Caco-2 (cell line): ENCODE measurements at regions not wholly inside any gene's neighbourhood (a gene's known extent, or its start where the extent isn't known, plus 50 kb on each side); places are given as distances from the start of the nearest gene placed in this dataset.

Experiments used
- BruUV-seq: library from RNA; stranded (reverse); fragments of 400-500 nt; replicated peaks from 2 replicates; lab custom pipeline; 2021; lab: Mats Ljungman, UMichigan
- CTCF ChIA-PET: fragments of 300-600 bp; sonication (Branson Sonifier 250); formaldehyde crosslinking; loops from one replicate; lab custom pipeline; 2022; ENCODE audit warnings: antibody characterized with exemption; lab: Charles Lee
- POLR2A ChIA-PET: fragments of 300-600 bp; sonication (Branson Sonifier 250); formaldehyde crosslinking; loops from one replicate; lab custom pipeline; 2022; ENCODE audit warnings: antibody characterized with exemption; lab: Charles Lee
- DNase-seq, 2 experiments: peaks; one replicate each; pipeline versions ENCODE4 v3.0.0 to v3.0.0-alpha.2; 2020 to 2022
- H3K27me3 ChIP-seq: replicated peaks from 2 replicates; pipeline ENCODE4 v1.6.0; 2011; ENCODE audit warnings: low read length; ENCODE audit not compliant: control insufficient read depth, insufficient read depth
- H3K36me3 ChIP-seq: 2 replicates; pipeline ENCODE4 v1.5.1; 2011; ENCODE audit warnings: low read length; ENCODE audit not compliant: control insufficient read depth, insufficient read depth
- H3K4me1 ChIP-seq: fragments of 250-450 bp; sonication (Bioruptor Pico); 2 replicates; pipeline ENCODE4 v1.5.1; 2020; ENCODE audit warnings: mild to moderate bottlenecking
- H3K4me3 ChIP-seq: 2 replicates; pipeline ENCODE4 v1.5.1; 2011; ENCODE audit warnings: low read depth, mild to moderate bottlenecking, control low read depth, low read length
- H3K9me3 ChIP-seq: fragments of 250-450 bp; sonication (Bioruptor Pico); 2 replicates; pipeline ENCODE4 v1.5.1; 2020; ENCODE audit warnings: mild to moderate bottlenecking, moderate library complexity
- H3K27ac Mint-ChIP-seq: one replicate; pipeline ENCODE4 v1.8.0; 2022; ENCODE audit warnings: mixed read lengths; ENCODE audit not compliant: unreplicated experiment
- H3K27me3 Mint-ChIP-seq: one replicate; pipeline ENCODE4 v1.8.0; 2022; ENCODE audit warnings: mixed read lengths; ENCODE audit not compliant: insufficient read depth, unreplicated experiment
- H3K36me3 Mint-ChIP-seq: one replicate; pipeline ENCODE4 v1.8.0; 2022; ENCODE audit warnings: mild to moderate bottlenecking, mixed read lengths; ENCODE audit not compliant: insufficient read depth, unreplicated experiment
- H3K4me1 Mint-ChIP-seq: one replicate; pipeline ENCODE4 v1.8.0; 2022; ENCODE audit warnings: low read depth, mixed read lengths; ENCODE audit not compliant: unreplicated experiment
- H3K4me3 Mint-ChIP-seq: one replicate; pipeline ENCODE4 v1.8.0; 2022; ENCODE audit warnings: mild to moderate bottlenecking, moderate library complexity, mixed read lengths; ENCODE audit not compliant: unreplicated experiment
- H3K9me3 Mint-ChIP-seq: one replicate; pipeline ENCODE4 v1.8.0; 2022; ENCODE audit warnings: mixed read lengths; ENCODE audit not compliant: unreplicated experiment
- CTCF ChIP-seq, 2 experiments: fragments of 200-600 bp in 1 of 2; IDR thresholded peaks; 1 replicate in 1 of 2; 2 replicates in 1 of 2; pipeline versions ENCODE4 v1.5.1 to v1.8.0; 2011 to 2022; ENCODE audit warnings: antibody characterized with exemption in 1 of 2, control low read depth in 1 of 2, inconsistent platforms in 1 of 2, low read depth in 1 of 2, low read length in 1 of 2, mild to moderate bottlenecking in 1 of 2, moderate library complexity in 1 of 2; ENCODE audit not compliant: insufficient read depth in 1 of 2, severe bottlenecking in 1 of 2, unreplicated experiment in 1 of 2
- intact Hi-C: fragments of 100-400 bp; cut with micrococcal nuclease; formaldehyde crosslinking; loops from one replicate; pipeline ENCODE4 v1.10.0; 2022; ENCODE audit not compliant: unreplicated experiment

GRCh38 chr15:94815914-94816313 is 584.6 kb downstream of the MCTP2 start:
- no peaks in the 10 kb centered on the region for H3K27me3 ChIP-seq
- Mint-ChIP-seq H3K27ac (no peak overlapping the region), H3K27me3 (no peaks in the 10 kb centered on the region), H3K36me3 (no peaks in the 10 kb centered on the region), H3K4me3 (no peak overlapping the region), H3K9me3 (no peaks in the 10 kb centered on the region), H3K4me1 (no peaks in the 10 kb centered on the region)
- no TSS peak for BruUV-seq
- H3K9me3 ChIP-seq, result no peaks in the 10 kb centered on the region
- DNase-seq, result no peak
- no peaks in the 10 kb centered on the region for H3K36me3 ChIP-seq
- no peaks in the 10 kb centered on the region for H3K4me1 ChIP-seq
- no peak overlapping the region for H3K4me3 ChIP-seq
- intact Hi-C loops, result no loop called here
- ChIA-PET CTCF (no interaction called here), POLR2A (no interaction called here)
- no peak for TF ChIP-seq CTCF (IDR thresholded peaks at IDR 0.05; ENCODE audit: insufficient read depth in 1 of 2, low read depth in 1 of 2, low read length in 1 of 2, severe bottlenecking in 1 of 2, unreplicated experiment in 1 of 2)

GRCh38 chr15:94829887-94830884 is 598.8 kb downstream of the MCTP2 start:
- no TSS peak for BruUV-seq
- H3K4me3 Mint-ChIP-seq, result no peak overlapping the region
- H3K4me1 Mint-ChIP-seq, result peaks cover 18% of the 10 kb centered on the region
- H3K27me3 Mint-ChIP-seq, result no peaks in the 10 kb centered on the region
- Histone ChIP-seq H3K27me3 (no peaks in the 10 kb centered on the region), H3K4me1 (peaks cover 27% of the 10 kb centered on the region), H3K9me3 (peaks cover 11% of the 10 kb centered on the region), H3K4me3 (no peak overlapping the region), H3K36me3 (no peaks in the 10 kb centered on the region)
- H3K9me3 Mint-ChIP-seq, result peaks cover 19% of the 10 kb centered on the region
- no peak overlapping the region for H3K27ac Mint-ChIP-seq
- TF ChIP-seq CTCF (IDR thresholded peaks at IDR 0.05; ENCODE audit: insufficient read depth in 1 of 2, low read depth in 1 of 2, low read length in 1 of 2, severe bottlenecking in 1 of 2, unreplicated experiment in 1 of 2), result no peak
- DNase-seq, result no peak
- ChIA-PET CTCF (no interaction called here), POLR2A (no interaction called here)
- H3K36me3 Mint-ChIP-seq, result no peaks in the 10 kb centered on the region
- intact Hi-C loops, result no loop called here

GRCh38 chr15:94834000-94834399 is 602.6 kb downstream of the MCTP2 start:
- POLR2A ChIA-PET, result interaction anchor here (0.6 kb wide), 1 partner anchor 257 kb away, joined by 4 read pairs; no protein-coding TSS in a partner anchor
- H3K4me1 Mint-ChIP-seq, result peaks cover 18% of the 10 kb centered on the region
- Histone ChIP-seq H3K4me1 (peaks cover 35% of the 10 kb centered on the region), H3K4me3 (no peak overlapping the region), H3K27me3 (no peaks in the 10 kb centered on the region), H3K9me3 (peaks cover 18% of the 10 kb centered on the region), H3K36me3 (no peaks in the 10 kb centered on the region)
- H3K27me3 Mint-ChIP-seq, result no peaks in the 10 kb centered on the region
- H3K27ac Mint-ChIP-seq, result peak overlapping the region; percentile 82
- intact Hi-C loops, result loop anchor here (1.0 kb wide), 2 partner anchors 11 to 24 kb away; no protein-coding TSS in a partner anchor
- DNase-seq, result no peak
- TF ChIP-seq CTCF (IDR thresholded peaks at IDR 0.05; ENCODE audit: insufficient read depth in 1 of 2, low read depth in 1 of 2, low read length in 1 of 2, severe bottlenecking in 1 of 2, unreplicated experiment in 1 of 2), result no peak
- peaks cover 19% of the 10 kb centered on the region for H3K9me3 Mint-ChIP-seq
- no TSS peak for BruUV-seq
- peak overlapping the region; percentile 18 for H3K4me3 Mint-ChIP-seq
- no peaks in the 10 kb centered on the region for H3K36me3 Mint-ChIP-seq
- CTCF ChIA-PET, result no interaction called here
